KMS-11 (cell line): ENCODE measurements at regions not wholly inside any gene's neighbourhood (a gene's known extent, or its start where the extent isn't known, plus 50 kb on each side); places are given as distances from the start of the nearest gene placed in this dataset.

Source experiments
- H2AFZ ChIP-seq: fragments of 200-600 bp; sonication (generic); 2 replicates; pipeline ENCODE4 v1.6.1; 2016; ENCODE audit warnings: antibody characterized with exemption, mixed run types, low read depth
- H3K27ac ChIP-seq: fragments of 200-600 bp; sonication (generic); 2 replicates; pipeline ENCODE4 v1.6.1; 2016; ENCODE audit warnings: mild to moderate bottlenecking, mixed run types
- H3K27me3 ChIP-seq: fragments of 200-600 bp; sonication (generic); 2 replicates; pipeline ENCODE4 v1.6.1; 2017; ENCODE audit warnings: mild to moderate bottlenecking, low read depth, mixed run types, moderate library complexity; ENCODE audit not compliant: insufficient read depth
- H3K36me3 ChIP-seq: fragments of 200-600 bp; sonication (generic); 2 replicates; pipeline ENCODE4 v1.6.1; 2017; ENCODE audit warnings: mild to moderate bottlenecking, mixed run types; ENCODE audit not compliant: insufficient read depth
- H3K4me1 ChIP-seq: fragments of 200-600 bp; sonication (generic); 2 replicates; pipeline ENCODE4 v1.6.1; 2016; ENCODE audit warnings: mild to moderate bottlenecking, low read depth, mixed run types; ENCODE audit not compliant: poor library complexity, severe bottlenecking
- H3K4me2 ChIP-seq: fragments of 200-600 bp; sonication (generic); 2 replicates; pipeline ENCODE4 v1.7.0; 2016; ENCODE audit warnings: mild to moderate bottlenecking, mixed run types
- H3K4me3 ChIP-seq: fragments of 200-600 bp; sonication (generic); IDR thresholded peaks from 2 replicates; pipeline ENCODE4 v1.6.1; 2017; ENCODE audit warnings: low read depth, low read length, mixed read lengths; ENCODE audit not compliant: insufficient read depth
- H3K79me2 ChIP-seq: fragments of 200-600 bp; sonication (generic); 2 replicates; pipeline ENCODE4 v1.6.1; 2016; ENCODE audit warnings: low read depth, mixed run types; ENCODE audit not compliant: insufficient read depth
- H3K9ac ChIP-seq: fragments of 200-600 bp; sonication (generic); 2 replicates; pipeline ENCODE4 v1.6.1; 2016; ENCODE audit warnings: mild to moderate bottlenecking, mixed run types
- H4K20me1 ChIP-seq: fragments of 200-600 bp; sonication (generic); 2 replicates; pipeline ENCODE4 v1.6.1; 2016; ENCODE audit warnings: mild to moderate bottlenecking, mixed run types; ENCODE audit not compliant: insufficient read depth
- CTCF ChIP-seq: fragments of 200-600 bp; sonication (generic); conservative IDR thresholded peaks from 2 replicates; pipeline ENCODE4 v1.6.1; 2017; ENCODE audit warnings: low read depth, mild to moderate bottlenecking, antibody characterized with exemption, low read length, moderate library complexity, mixed read lengths

- Histone ChIP-seq H3K4me3 (no peak overlapping the region), H4K20me1 (no peaks in the 10 kb centered on the region), H3K79me2 (no peaks in the 10 kb centered on the region), H3K27me3 (no peaks in the 10 kb centered on the region), H3K27ac (no peak overlapping the region), H3K36me3 (no peaks in the 10 kb centered on the region), H2AFZ (no peak overlapping the region), H3K4me2 (no peak overlapping the region), H3K9ac (no peak overlapping the region), H3K4me1 (no peaks in the 10 kb centered on the region)
- no peak for TF ChIP-seq CTCF
These were observed 537.5 kb upstream of the CCDC54 start for GRCh38 chr3:106839576-106840280.

GRCh38 chr3:106840319-106840718 lies 536.9 kb upstream of the CCDC54 start:
- Histone ChIP-seq H3K4me3 (no peak overlapping the region), H3K36me3 (no peaks in the 10 kb centered on the region), H3K9ac (no peak overlapping the region), H4K20me1 (no peaks in the 10 kb centered on the region), H3K4me2 (no peak overlapping the region), H3K79me2 (no peaks in the 10 kb centered on the region), H3K27me3 (no peaks in the 10 kb centered on the region), H2AFZ (no peak overlapping the region), H3K27ac (no peak overlapping the region), H3K4me1 (no peaks in the 10 kb centered on the region)
- no peak for TF ChIP-seq CTCF

- Histone ChIP-seq H3K79me2 (no peaks in the 10 kb centered on the region), H3K27ac (no peak overlapping the region), H3K4me3 (no peak overlapping the region), H3K9ac (no peak overlapping the region), H3K4me1 (no peaks in the 10 kb centered on the region), H4K20me1 (no peaks in the 10 kb centered on the region), H3K4me2 (no peak overlapping the region), H3K27me3 (no peaks in the 10 kb centered on the region), H2AFZ (no peak overlapping the region), H3K36me3 (no peaks in the 10 kb centered on the region)
- TF ChIP-seq CTCF: no peak
These were observed 535.1 kb upstream of the CCDC54 start for GRCh38 chr3:106842151-106842550.

- Histone ChIP-seq H3K4me1 (no peaks in the 10 kb centered on the region), H3K36me3 (no peaks in the 10 kb centered on the region), H4K20me1 (no peaks in the 10 kb centered on the region), H3K27me3 (no peaks in the 10 kb centered on the region), H2AFZ (no peak overlapping the region), H3K9ac (no peak overlapping the region), H3K4me2 (no peak overlapping the region), H3K4me3 (no peak overlapping the region), H3K27ac (no peak overlapping the region), H3K79me2 (no peaks in the 10 kb centered on the region)
- TF ChIP-seq CTCF: no peak
These were observed 532.6 kb upstream of the CCDC54 start for GRCh38 chr3:106844638-106845037.
